H1 (cell line): ENCODE measurements at regions not wholly inside any gene's neighbourhood (a gene's known extent, or its start where the extent isn't known, plus 50 kb on each side); places are given as distances from the start of the nearest gene placed in this dataset.

Experiments used
- CTCF ChIA-PET: fragments of 300-600 bp; sonication (Branson Sonifier 250); formaldehyde crosslinking; loops from one replicate; lab custom pipeline; 2021; ENCODE audit not compliant: partially characterized antibody; lab: Charles Lee
- POLR2A ChIA-PET: fragments of 300-600 bp; sonication (Branson Sonifier 250); formaldehyde crosslinking; loops from one replicate; lab custom pipeline; 2021; ENCODE audit warnings: inconsistent platforms; ENCODE audit not compliant: partially characterized antibody; lab: Charles Lee
- DNase-seq, 2 experiments: peaks; one replicate each; pipeline versions ENCODE4 v3.0.0 to v3.0.0-alpha.2; 2010 to 2022; ENCODE audit warnings: low spot score in 2 of 2, low read depth in 1 of 2, mixed read lengths in 1 of 2
- FAIRE-seq: peaks from 2 replicates; lab custom pipeline; 2011; peaks lifted over from hg19 to GRCh38; lab: Jason Lieb, UNC
- H2AFZ ChIP-seq: 2 replicates; pipeline ENCODE4 v1.8.1; 2012; ENCODE audit warnings: low read length, inconsistent platforms
- H2AK5ac ChIP-seq: 2 replicates; pipeline ENCODE4 v1.6.1; 2013; ENCODE audit warnings: low read depth, low read length
- H2BK120ac ChIP-seq: replicated peaks from 2 replicates; pipeline ENCODE3; 2013; ENCODE audit warnings: low read depth, low read length, inconsistent platforms
- H2BK12ac ChIP-seq: 2 replicates; pipeline ENCODE4 v1.6.1; 2013; ENCODE audit warnings: low read depth, low read length
- H2BK15ac ChIP-seq: 2 replicates; pipeline ENCODE4 v1.6.1; 2013; ENCODE audit warnings: low read length
- H2BK20ac ChIP-seq: 2 replicates; pipeline ENCODE4 v1.6.1; 2013; ENCODE audit warnings: low read length
- H2BK5ac ChIP-seq: 2 replicates; pipeline ENCODE4 v1.6.1; 2013; ENCODE audit warnings: low read depth, low read length
- H3K14ac ChIP-seq: 2 replicates; pipeline ENCODE4 v1.6.1; 2013; ENCODE audit warnings: inconsistent platforms; ENCODE audit not compliant: insufficient read length
- H3K18ac ChIP-seq: 2 replicates; pipeline ENCODE4 v1.6.1; 2013; ENCODE audit warnings: low read length; ENCODE audit errors: extremely low read depth
- H3K23ac ChIP-seq: 2 replicates; pipeline ENCODE4 v1.6.1; 2013; ENCODE audit warnings: inconsistent platforms; ENCODE audit not compliant: insufficient read length
- H3K23me2 ChIP-seq: 2 replicates; pipeline ENCODE4 v1.6.1; 2013; ENCODE audit warnings: low read depth, low read length
- H3K27ac ChIP-seq: 2 replicates; pipeline ENCODE4 v1.6.1; 2011; ENCODE audit warnings: low read depth, low read length, inconsistent platforms
- H3K27me3 ChIP-seq, 4 experiments: replicated peaks in 1 of 4; 1 replicate in 1 of 4; 2 replicates in 3 of 4; pipeline versions ENCODE4 v1.6.1 to v1.8.1; 2011 to 2013; ENCODE audit warnings: low read length in 3 of 4, mild to moderate bottlenecking in 3 of 4, inconsistent platforms in 2 of 4, mixed read lengths in 2 of 4, moderate library complexity in 1 of 4; ENCODE audit not compliant: control insufficient read depth in 3 of 4, insufficient read depth in 3 of 4; ENCODE audit errors: extremely low read depth in 1 of 4
- H3K36me3 ChIP-seq, 4 experiments: 2 replicates each; pipeline versions ENCODE4 v1.6.1 to v1.8.1; 2011 to 2013; ENCODE audit warnings: mild to moderate bottlenecking in 4 of 4, low read length in 3 of 4, moderate library complexity in 2 of 4, control low read depth in 1 of 4, inconsistent platforms in 1 of 4; ENCODE audit not compliant: insufficient read depth in 4 of 4, control insufficient read depth in 2 of 4
- H3K4ac ChIP-seq: replicated peaks from 2 replicates; pipeline ENCODE3; 2013; ENCODE audit warnings: low read length, low read depth, mixed read lengths, inconsistent platforms; ENCODE audit not compliant: insufficient read length
- H3K4me1 ChIP-seq, 4 experiments: replicated peaks in 1 of 4; 1 replicate in 1 of 4; 2 replicates in 3 of 4; pipeline versions ENCODE4 v1.6.1 to v1.8.1; 2011 to 2013; ENCODE audit warnings: low read length in 3 of 4, inconsistent platforms in 2 of 4, mixed read lengths in 1 of 4; ENCODE audit not compliant: insufficient read depth in 4 of 4, control insufficient read depth in 3 of 4
- H3K4me2 ChIP-seq, 2 experiments: 2 replicates each; pipeline versions ENCODE4 v1.6.1 to v1.8.1; 2011 to 2013; ENCODE audit warnings: low read depth in 2 of 2, low read length in 2 of 2, control low read depth in 1 of 2, inconsistent platforms in 1 of 2, mild to moderate bottlenecking in 1 of 2; ENCODE audit not compliant: insufficient read depth in 1 of 2
- H3K4me3 ChIP-seq, 4 experiments: fragments of 200-600, 300-600 bp in 1 of 4; sonication (generic), shearing (Covaris generic), sonication (Bioruptor Twin) in 1 of 4; 2 replicates each; pipeline versions ENCODE4 v1.5.1 to v1.8.1; 2011 to 2016; ENCODE audit warnings: low read length in 4 of 4, low read depth in 3 of 4, control low read depth in 2 of 4, inconsistent platforms in 2 of 4, mild to moderate bottlenecking in 2 of 4, mixed read lengths in 1 of 4, moderate library complexity in 1 of 4; ENCODE audit not compliant: insufficient read depth in 2 of 4; ENCODE audit errors: extremely low read depth in 1 of 4
- H3K56ac ChIP-seq: replicated peaks from 2 replicates; pipeline ENCODE3; 2013; ENCODE audit warnings: low read depth, mild to moderate bottlenecking, mixed read lengths, low read length, inconsistent platforms; ENCODE audit not compliant: insufficient read length
- H3K79me1 ChIP-seq: 2 replicates; pipeline ENCODE4 v1.6.1; 2013; ENCODE audit warnings: low read depth, low read length, control low read depth
- H3K79me2 ChIP-seq, 2 experiments: 2 replicates each; pipeline versions ENCODE4 v1.6.1 to v1.8.1; 2012 to 2013; ENCODE audit warnings: low read length in 2 of 2, mild to moderate bottlenecking in 2 of 2, inconsistent platforms in 1 of 2; ENCODE audit not compliant: insufficient read depth in 2 of 2, control insufficient read depth in 1 of 2
- H3K9ac ChIP-seq, 4 experiments: replicated peaks in 1 of 4; 1 replicate in 1 of 4; 2 replicates in 3 of 4; pipeline versions ENCODE4 v1.6.1 to v1.8.1; 2011 to 2013; ENCODE audit warnings: low read depth in 3 of 4, low read length in 3 of 4, control low read depth in 2 of 4, mild to moderate bottlenecking in 2 of 4, moderate library complexity in 2 of 4, inconsistent platforms in 1 of 4; ENCODE audit errors: extremely low read depth in 1 of 4
- H3K9me3 ChIP-seq, 2 experiments: 2 replicates each; pipeline versions ENCODE4 v1.6.1 to v1.8.1; 2012 to 2013; ENCODE audit warnings: mild to moderate bottlenecking in 2 of 2, moderate library complexity in 2 of 2, control low read depth in 1 of 2, inconsistent platforms in 1 of 2, low read depth in 1 of 2, low read length in 1 of 2, mixed read lengths in 1 of 2; ENCODE audit not compliant: insufficient read depth in 2 of 2
- H4K20me1 ChIP-seq, 2 experiments: replicated peaks in 1 of 2; 2 replicates each; pipeline versions ENCODE3 to v1.8.1; 2011 to 2013; ENCODE audit warnings: inconsistent platforms in 2 of 2, low read length in 2 of 2, mild to moderate bottlenecking in 1 of 2; ENCODE audit not compliant: insufficient read depth in 2 of 2, control insufficient read depth in 1 of 2
- H4K5ac ChIP-seq: 2 replicates; pipeline ENCODE4 v1.6.1; 2013; ENCODE audit warnings: low read length, low read depth, mixed read lengths, inconsistent platforms; ENCODE audit not compliant: insufficient read length
- H4K8ac ChIP-seq: 2 replicates; pipeline ENCODE4 v1.8.0; 2013; ENCODE audit warnings: mild to moderate bottlenecking, moderate library complexity, low read length, inconsistent platforms; ENCODE audit not compliant: insufficient read depth; ENCODE audit errors: extremely low read depth
- H4K91ac ChIP-seq: replicated peaks from 2 replicates; pipeline ENCODE3; 2013; ENCODE audit warnings: low read length, mixed read lengths, inconsistent platforms; ENCODE audit not compliant: insufficient read length
- BACH1 ChIP-seq: IDR thresholded peaks from 2 replicates; pipeline ENCODE4 v1.6.1; 2012; ENCODE audit warnings: low read length, improper control_type of control experiment
- POLR2AphosphoS5 ChIP-seq: IDR thresholded peaks from 2 replicates; pipeline ENCODE4 v1.6.1; 2011; ENCODE audit warnings: low read depth, low read length
- SIX5 ChIP-seq: IDR thresholded peaks from 2 replicates; pipeline ENCODE4 v1.6.1; 2011; ENCODE audit warnings: mild to moderate bottlenecking, low read depth, low read length
- WGBS, 2 experiments: shearing (Covaris generic) in 1 of 2; methylation state at CpG; one replicate each; pipeline versions ENCODE4 v1.1.6 to v1.1.7; 2013 to 2015; ENCODE audit warnings: low lambda C conversion rate in 2 of 2, mixed read lengths in 2 of 2, inconsistent platforms in 1 of 2, low coverage in 1 of 2, missing lambda C conversion rate in 1 of 2; ENCODE audit not compliant: insufficient replicate concordance in 2 of 2, insufficient coverage in 1 of 2, insufficient read length in 1 of 2; ENCODE audit errors: extremely low coverage in 1 of 2, missing lambda C conversion rate in 1 of 2; 5-methylcytosine and 5-hydroxymethylcytosine counted together

- ChIA-PET POLR2A (no interaction called here), CTCF (no interaction called here)
- Histone ChIP-seq H3K9ac (no peak overlapping the region), H3K4me3 (no peak overlapping the region), H3K79me1 (no peaks in the 10 kb centered on the region), H2BK20ac (no peak overlapping the region), H3K27me3 (peaks cover 0 to 2% (median 0%) of the 10 kb centered on the region in 4 experiments; a peak in 1 of 7 replicates), H4K20me1 (peaks cover 0 to 1% of the 10 kb centered on the region in 2 experiments), H3K18ac (no peak overlapping the region), H4K91ac (no peak overlapping the region), H3K23me2 (no peaks in the 10 kb centered on the region), H3K4me2 (no peak overlapping the region), H3K56ac (no peak overlapping the region), H3K36me3 (no peaks in the 10 kb centered on the region; a peak in 1 of 8 replicates), H2BK12ac (no peak overlapping the region), H3K14ac (no peak overlapping the region), H2AFZ (no peak overlapping the region), H3K4ac (no peak overlapping the region), H3K4me1 (peaks cover 0 to 5% (median 2%) of the 10 kb centered on the region in 4 experiments; a peak in 5 of 7 replicates), H2BK5ac (no peak overlapping the region), H4K8ac (no peak overlapping the region), H2BK120ac (no peak overlapping the region), H2BK15ac (no peak overlapping the region), H4K5ac (no peak overlapping the region), H3K79me2 (no peaks in the 10 kb centered on the region), H3K23ac (no peak overlapping the region), H3K9me3 (peaks cover 0 to 8% of the 10 kb centered on the region in 2 experiments; a peak in 1 of 4 replicates), H3K27ac (no peak overlapping the region), H2AK5ac (no peak overlapping the region)
- DNase-seq (no peak), FAIRE-seq (no peak)
- WGBS, 2 experiments = 97% methylated on average over 11 of the region's 11 CpGs; no CpG with 5 or more reads in 1 of the 2 experiments
- TF ChIP-seq SIX5 (no peak), BACH1 (no peak), POLR2AphosphoS5 (no peak)
Observed at GRCh38 chr2:239528146-239528545, 127.3 kb upstream of the HDAC4 start.
